Hepatocyte (in vitro differentiated cells): ENCODE measurements at regions not wholly inside any gene's neighbourhood (a gene's known extent, or its start where the extent isn't known, plus 50 kb on each side); places are given as distances from the start of the nearest gene placed in this dataset.

Experiments
- DNase-seq: peaks from one replicate; pipeline ENCODE4 v3.0.0-alpha.2; 2016; ENCODE audit warnings: low spot score
- H2AFZ ChIP-seq: fragments of 200-600 bp; sonication (generic); 2 replicates; pipeline ENCODE4 v1.6.0; 2016; ENCODE audit warnings: antibody characterized with exemption, mild to moderate bottlenecking
- H3K27ac ChIP-seq: fragments of 200-600 bp; sonication (generic); 2 replicates; pipeline ENCODE4 v1.5.1; 2016; ENCODE audit warnings: mild to moderate bottlenecking
- H3K27me3 ChIP-seq: fragments of 200-600 bp; sonication (generic); 2 replicates; pipeline ENCODE4 v1.6.1; 2016
- H3K36me3 ChIP-seq: fragments of 200-600 bp; sonication (generic); replicated peaks from 2 replicates; pipeline ENCODE4 v1.5.1; 2016; ENCODE audit warnings: low read depth; ENCODE audit not compliant: insufficient read depth
- H3K4me1 ChIP-seq: fragments of 200-600 bp; sonication (generic); 2 replicates; pipeline ENCODE4 v1.5.1; 2016; ENCODE audit warnings: mild to moderate bottlenecking, moderate library complexity; ENCODE audit not compliant: insufficient read depth
- H3K4me2 ChIP-seq: fragments of 200-600 bp; sonication (generic); 2 replicates; pipeline ENCODE4 v1.6.0; 2016
- H3K4me3 ChIP-seq: fragments of 200-600 bp; sonication (generic); 2 replicates; pipeline ENCODE4 v1.5.1; 2016; ENCODE audit warnings: mild to moderate bottlenecking
- H3K79me2 ChIP-seq: fragments of 200-600 bp; sonication (generic); 2 replicates; pipeline ENCODE4 v1.6.0; 2017; ENCODE audit warnings: mild to moderate bottlenecking
- H3K9me2 ChIP-seq: fragments of 200-600 bp; sonication (generic); replicated peaks from 2 replicates; pipeline ENCODE4 v1.6.0; 2017; ENCODE audit warnings: mild to moderate bottlenecking; ENCODE audit not compliant: insufficient read depth
- H3K9me3 ChIP-seq: fragments of 200-600 bp; sonication (generic); 2 replicates; pipeline ENCODE4 v1.5.1; 2016; ENCODE audit warnings: low read depth, mild to moderate bottlenecking
- H4K20me1 ChIP-seq: fragments of 200-600 bp; sonication (generic); 2 replicates; pipeline ENCODE4 v1.6.0; 2016; ENCODE audit warnings: mild to moderate bottlenecking; ENCODE audit not compliant: insufficient read depth, poor library complexity, severe bottlenecking
- EZH2 ChIP-seq: fragments of 200-600 bp; sonication (generic); IDR thresholded peaks from 2 replicates; pipeline ENCODE4 v1.6.1; 2016; ENCODE audit warnings: antibody characterized with exemption, mild to moderate bottlenecking, borderline replicate concordance
- EZH2phosphoT487 ChIP-seq: fragments of 200-600 bp; sonication (generic); IDR thresholded peaks from one replicate; pipeline ENCODE4 v1.6.1; 2018; ENCODE audit warnings: antibody characterized with exemption, mild to moderate bottlenecking, low read depth, moderate library complexity; ENCODE audit not compliant: unreplicated experiment, severe bottlenecking
- WGBS: methylation state at CpG from one replicate; pipeline ENCODE4 v1.1.6; 2016; ENCODE audit warnings: low lambda C conversion rate; ENCODE audit errors: missing lambda C conversion rate; 5-methylcytosine and 5-hydroxymethylcytosine counted together
- TF ChIP-seq, protein P1 (sequence below): fragments of 200-600 bp; sonication (generic); IDR thresholded peaks from 2 replicates; pipeline ENCODE4 v1.5.1; 2016; ENCODE audit warnings: antibody characterized with exemption, mild to moderate bottlenecking; ENCODE audit not compliant: poor library complexity

DNA sequence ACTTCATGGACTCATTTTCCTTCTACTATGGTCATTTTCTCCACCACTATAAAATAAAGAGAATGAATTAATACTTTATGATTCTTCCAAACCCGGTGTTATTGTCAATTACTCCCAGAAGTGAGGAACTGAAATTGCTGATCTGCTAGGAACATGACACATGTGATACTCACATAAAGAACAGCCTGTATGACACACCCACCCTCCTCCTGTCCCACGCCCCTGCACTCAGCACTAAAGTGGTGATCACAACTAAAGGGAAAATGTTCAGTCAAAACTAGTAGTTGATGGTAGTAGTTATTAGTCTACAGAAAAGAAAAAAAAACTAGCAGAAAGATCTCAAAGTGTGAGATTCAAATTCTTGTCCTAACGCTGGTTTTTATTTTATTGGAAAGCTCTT, 1508.3 kb downstream of the RAPGEF2 start:
- no peak for DNase-seq
- TF ChIP-seq EZH2phosphoT487, result no peak
- TF ChIP-seq, protein P1, sequence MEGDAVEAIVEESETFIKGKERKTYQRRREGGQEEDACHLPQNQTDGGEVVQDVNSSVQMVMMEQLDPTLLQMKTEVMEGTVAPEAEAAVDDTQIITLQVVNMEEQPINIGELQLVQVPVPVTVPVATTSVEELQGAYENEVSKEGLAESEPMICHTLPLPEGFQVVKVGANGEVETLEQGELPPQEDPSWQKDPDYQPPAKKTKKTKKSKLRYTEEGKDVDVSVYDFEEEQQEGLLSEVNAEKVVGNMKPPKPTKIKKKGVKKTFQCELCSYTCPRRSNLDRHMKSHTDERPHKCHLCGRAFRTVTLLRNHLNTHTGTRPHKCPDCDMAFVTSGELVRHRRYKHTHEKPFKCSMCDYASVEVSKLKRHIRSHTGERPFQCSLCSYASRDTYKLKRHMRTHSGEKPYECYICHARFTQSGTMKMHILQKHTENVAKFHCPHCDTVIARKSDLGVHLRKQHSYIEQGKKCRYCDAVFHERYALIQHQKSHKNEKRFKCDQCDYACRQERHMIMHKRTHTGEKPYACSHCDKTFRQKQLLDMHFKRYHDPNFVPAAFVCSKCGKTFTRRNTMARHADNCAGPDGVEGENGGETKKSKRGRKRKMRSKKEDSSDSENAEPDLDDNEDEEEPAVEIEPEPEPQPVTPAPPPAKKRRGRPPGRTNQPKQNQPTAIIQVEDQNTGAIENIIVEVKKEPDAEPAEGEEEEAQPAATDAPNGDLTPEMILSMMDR, result no peak
- no peak for TF ChIP-seq EZH2
- H3K4me1 ChIP-seq, result no peaks in the 10 kb centered on the region
- H4K20me1 ChIP-seq, result no peaks in the 10 kb centered on the region
- no peaks in the 10 kb centered on the region for H3K9me2 ChIP-seq
- H3K79me2 ChIP-seq, result no peaks in the 10 kb centered on the region
- no peak overlapping the region for H3K4me2 ChIP-seq
- H3K9me3 ChIP-seq, result no peaks in the 10 kb centered on the region
- no peaks in the 10 kb centered on the region for H3K27me3 ChIP-seq
- H3K27ac ChIP-seq, result no peak overlapping the region
- no peak overlapping the region for H3K4me3 ChIP-seq
- 78% methylated on average over 3 of the region's 3 CpGs for WGBS
- no peak overlapping the region for H2AFZ ChIP-seq
- no peaks in the 10 kb centered on the region for H3K36me3 ChIP-seq

- Histone ChIP-seq H3K4me3 (no peak overlapping the region), H3K79me2 (no peaks in the 10 kb centered on the region), H2AFZ (no peak overlapping the region), H3K4me2 (no peak overlapping the region), H3K27ac (no peak overlapping the region), H3K4me1 (no peaks in the 10 kb centered on the region), H3K9me2 (no peaks in the 10 kb centered on the region), H3K27me3 (no peaks in the 10 kb centered on the region), H3K9me3 (no peaks in the 10 kb centered on the region), H3K36me3 (no peaks in the 10 kb centered on the region), H4K20me1 (no peaks in the 10 kb centered on the region)
- 77% methylated on average over 1 of the region's 1 CpG for WGBS
- TF ChIP-seq, protein P1, result no peak
- TF ChIP-seq EZH2phosphoT487 (no peak), EZH2 (no peak)
- no peak for DNase-seq
These were observed 1528.2 kb downstream of the RAPGEF2 start for GRCh38 chr4:160631044-160631443.

GRCh38 chr4:160652790-160653189, 1511.0 kb downstream of the FSTL5 start:
- Histone ChIP-seq H2AFZ (no peak overlapping the region), H4K20me1 (no peaks in the 10 kb centered on the region), H3K4me1 (no peaks in the 10 kb centered on the region), H3K4me2 (no peak overlapping the region), H3K27ac (no peak overlapping the region), H3K79me2 (no peaks in the 10 kb centered on the region), H3K9me2 (no peaks in the 10 kb centered on the region), H3K9me3 (no peaks in the 10 kb centered on the region), H3K27me3 (no peaks in the 10 kb centered on the region), H3K4me3 (no peak overlapping the region), H3K36me3 (no peaks in the 10 kb centered on the region)
- 85% methylated on average over 3 of the region's 3 CpGs for WGBS
- no peak for DNase-seq
- TF ChIP-seq, protein P1, result no peak
- TF ChIP-seq EZH2phosphoT487, result no peak
- TF ChIP-seq EZH2, result no peak

GRCh38 chr4:160675550-160675949, 1488.2 kb downstream of the FSTL5 start:
- Histone ChIP-seq H3K36me3 (no peaks in the 10 kb centered on the region), H3K4me1 (no peaks in the 10 kb centered on the region), H4K20me1 (no peaks in the 10 kb centered on the region), H2AFZ (no peak overlapping the region), H3K4me3 (no peak overlapping the region), H3K79me2 (no peaks in the 10 kb centered on the region), H3K9me3 (no peaks in the 10 kb centered on the region), H3K27me3 (no peaks in the 10 kb centered on the region), H3K27ac (no peak overlapping the region), H3K4me2 (no peak overlapping the region), H3K9me2 (no peaks in the 10 kb centered on the region)
- TF ChIP-seq EZH2 (no peak), EZH2phosphoT487 (no peak)
- TF ChIP-seq, protein P1, result no peak
- WGBS, result 100% methylated on average over 2 of the region's 2 CpGs
- no peak for DNase-seq
